ENCODE measurements at regions not wholly inside any gene's neighbourhood (a gene's known extent, or its start where the extent isn't known, plus 50 kb on each side); places are given as distances from the start of the nearest gene placed in this dataset.

DNA sequence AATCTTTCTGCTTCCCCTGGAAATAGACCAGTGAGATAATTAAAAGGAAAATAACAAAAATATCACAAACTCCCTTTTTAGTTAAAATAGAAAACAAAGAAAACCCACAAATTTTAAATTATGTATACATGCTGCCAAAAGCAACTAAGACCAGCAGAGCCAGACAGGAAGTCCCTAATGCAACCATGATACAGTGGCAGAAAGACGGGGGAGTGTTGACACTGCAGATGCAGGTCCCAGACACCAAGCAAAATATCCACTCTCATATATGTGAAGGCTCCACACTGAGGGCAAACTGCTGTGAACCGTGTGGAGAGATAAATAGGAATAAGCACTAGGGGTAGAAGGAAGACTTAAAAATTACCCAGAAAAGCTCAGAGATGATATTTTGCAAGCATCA, 401.0 kb downstream of the BTG1 start:
- TF ChIP-seq, protein P1, sequence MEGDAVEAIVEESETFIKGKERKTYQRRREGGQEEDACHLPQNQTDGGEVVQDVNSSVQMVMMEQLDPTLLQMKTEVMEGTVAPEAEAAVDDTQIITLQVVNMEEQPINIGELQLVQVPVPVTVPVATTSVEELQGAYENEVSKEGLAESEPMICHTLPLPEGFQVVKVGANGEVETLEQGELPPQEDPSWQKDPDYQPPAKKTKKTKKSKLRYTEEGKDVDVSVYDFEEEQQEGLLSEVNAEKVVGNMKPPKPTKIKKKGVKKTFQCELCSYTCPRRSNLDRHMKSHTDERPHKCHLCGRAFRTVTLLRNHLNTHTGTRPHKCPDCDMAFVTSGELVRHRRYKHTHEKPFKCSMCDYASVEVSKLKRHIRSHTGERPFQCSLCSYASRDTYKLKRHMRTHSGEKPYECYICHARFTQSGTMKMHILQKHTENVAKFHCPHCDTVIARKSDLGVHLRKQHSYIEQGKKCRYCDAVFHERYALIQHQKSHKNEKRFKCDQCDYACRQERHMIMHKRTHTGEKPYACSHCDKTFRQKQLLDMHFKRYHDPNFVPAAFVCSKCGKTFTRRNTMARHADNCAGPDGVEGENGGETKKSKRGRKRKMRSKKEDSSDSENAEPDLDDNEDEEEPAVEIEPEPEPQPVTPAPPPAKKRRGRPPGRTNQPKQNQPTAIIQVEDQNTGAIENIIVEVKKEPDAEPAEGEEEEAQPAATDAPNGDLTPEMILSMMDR (conservative IDR thresholded peaks at IDR 0.05; ENCODE audit: low read length): no peak
- TF ChIP-seq EZH2phosphoT487 (IDR thresholded peaks at IDR 0.05; ENCODE audit: borderline replicate concordance, low read depth, low read length): no peak
